ENCODE measurements at regions not wholly inside any gene's neighbourhood (a gene's known extent, or its start where the extent isn't known, plus 50 kb on each side); places are given as distances from the start of the nearest gene placed in this dataset.
"Not testable (repeated sequence)": the region's sequence is repeated elsewhere in the genome, so short reads cannot be mapped to it uniquely, and the experiment has no call there.

GRCh38 chr20:20793591-20793990 is 81.1 kb upstream of the RALGAPA2 start:
- no peak overlapping the region for H3K27ac ChIP-seq (ENCODE audit: low read depth, low read length)
- no peak overlapping the region for H3K4me3 ChIP-seq (ENCODE audit: low read length)
- no peaks in the 10 kb centered on the region for H3K36me3 ChIP-seq (ENCODE audit: insufficient read depth, low read length)
- H3K27me3 ChIP-seq (ENCODE audit: insufficient read depth, low read length): no peaks in the 10 kb centered on the region
- no peaks in the 10 kb centered on the region for H3K4me1 ChIP-seq (ENCODE audit: insufficient read depth, low read length)
- 51% methylated on average over 2 of the region's 2 CpGs for WGBS
- no peak overlapping the region for H3K9ac ChIP-seq (ENCODE audit: low read depth, low read length)
- H3K9me3 ChIP-seq (ENCODE audit: insufficient read depth, low read depth, low read length): no peaks in the 10 kb centered on the region

- no peak overlapping the region for H3K27ac ChIP-seq (ENCODE audit: low read depth, low read length)
- H3K36me3 ChIP-seq (ENCODE audit: insufficient read depth, low read length): no peaks in the 10 kb centered on the region
- H3K9me3 ChIP-seq (ENCODE audit: insufficient read depth, low read depth, low read length): no peaks in the 10 kb centered on the region
- H3K4me1 ChIP-seq (ENCODE audit: insufficient read depth, low read length): no peaks in the 10 kb centered on the region
- 92% methylated on average over 14 of the region's 14 CpGs for WGBS
- no peaks in the 10 kb centered on the region for H3K27me3 ChIP-seq (ENCODE audit: insufficient read depth, low read length)
- no peak overlapping the region for H3K4me3 ChIP-seq (ENCODE audit: low read length)
- no peak overlapping the region for H3K9ac ChIP-seq (ENCODE audit: low read depth, low read length)
These were observed 79.5 kb upstream of the RALGAPA2 start for GRCh38 chr20:20791664-20792568.

- Histone ChIP-seq H3K27me3 (ENCODE audit: insufficient read depth, low read length) (no peaks in the 10 kb centered on the region), H3K9me3 (ENCODE audit: insufficient read depth, low read depth, low read length) (no peaks in the 10 kb centered on the region), H3K9ac (ENCODE audit: low read depth, low read length) (no peak overlapping the region), H3K4me1 (ENCODE audit: insufficient read depth, low read length) (no peaks in the 10 kb centered on the region), H3K36me3 (ENCODE audit: insufficient read depth, low read length) (no peaks in the 10 kb centered on the region), H3K4me3 (ENCODE audit: low read length) (no peak overlapping the region), H3K27ac (ENCODE audit: low read depth, low read length) (no peak overlapping the region)
- WGBS: 81% methylated on average over 2 of the region's 4 CpGs
These were observed 75.9 kb upstream of the RALGAPA2 start for GRCh38 chr20:20788308-20788707.

- Histone ChIP-seq H3K27ac (ENCODE audit: low read depth, low read length) (no peak overlapping the region), H3K9ac (ENCODE audit: low read depth, low read length) (no peak overlapping the region), H3K4me3 (ENCODE audit: low read length) (no peak overlapping the region), H3K4me1 (ENCODE audit: insufficient read depth, low read length) (no peaks in the 10 kb centered on the region), H3K36me3 (ENCODE audit: insufficient read depth, low read length) (no peaks in the 10 kb centered on the region), H3K27me3 (ENCODE audit: insufficient read depth, low read length) (no peaks in the 10 kb centered on the region), H3K9me3 (ENCODE audit: insufficient read depth, low read depth, low read length) (no peaks in the 10 kb centered on the region)
- 97% methylated on average over 2 of the region's 2 CpGs for WGBS
These were observed 74.0 kb upstream of the RALGAPA2 start for GRCh38 chr20:20786428-20786827.

- Histone ChIP-seq H3K27me3 (ENCODE audit: insufficient read depth, low read length) (no peaks in the 10 kb centered on the region), H3K4me1 (ENCODE audit: insufficient read depth, low read length) (no peaks in the 10 kb centered on the region), H3K27ac (ENCODE audit: low read depth, low read length) (no peak overlapping the region), H3K4me3 (ENCODE audit: low read length) (no peak overlapping the region), H3K9me3 (ENCODE audit: insufficient read depth, low read depth, low read length) (no peaks in the 10 kb centered on the region), H3K9ac (ENCODE audit: low read depth, low read length) (no peak overlapping the region), H3K36me3 (ENCODE audit: insufficient read depth, low read length) (no peaks in the 10 kb centered on the region)
- 94% methylated on average over 1 of the region's 2 CpGs for WGBS
These were observed 72.8 kb upstream of the RALGAPA2 start for GRCh38 chr20:20785226-20785625.

- not testable (repeated sequence) for H3K4me1 ChIP-seq (ENCODE audit: insufficient read depth, low read length); H3K4me3 ChIP-seq (ENCODE audit: low read length); H3K9me3 ChIP-seq (ENCODE audit: insufficient read depth, low read depth, low read length); H3K9ac ChIP-seq (ENCODE audit: low read depth, low read length); H3K36me3 ChIP-seq (ENCODE audit: insufficient read depth, low read length); H3K27ac ChIP-seq (ENCODE audit: low read depth, low read length); H3K27me3 ChIP-seq (ENCODE audit: insufficient read depth, low read length)
- 100% methylated on average over 3 of the region's 4 CpGs for WGBS
These were observed 72.0 kb upstream of the RALGAPA2 start for GRCh38 chr20:20784450-20784849.

- Histone ChIP-seq H3K4me1 (ENCODE audit: insufficient read depth, low read length) (no peaks in the 10 kb centered on the region), H3K9ac (ENCODE audit: low read depth, low read length) (no peak overlapping the region), H3K9me3 (ENCODE audit: insufficient read depth, low read depth, low read length) (no peaks in the 10 kb centered on the region), H3K4me3 (ENCODE audit: low read length) (no peak overlapping the region), H3K27ac (ENCODE audit: low read depth, low read length) (no peak overlapping the region), H3K27me3 (ENCODE audit: insufficient read depth, low read length) (no peaks in the 10 kb centered on the region), H3K36me3 (ENCODE audit: insufficient read depth, low read length) (no peaks in the 10 kb centered on the region)
- WGBS: 87% methylated on average over 6 of the region's 6 CpGs
These were observed 71.0 kb upstream of the RALGAPA2 start for GRCh38 chr20:20783450-20783849.

GRCh38 chr20:20782755-20783154 is 70.3 kb upstream of the RALGAPA2 start:
- Histone ChIP-seq H3K9me3 (ENCODE audit: insufficient read depth, low read depth, low read length) (no peaks in the 10 kb centered on the region), H3K27ac (ENCODE audit: low read depth, low read length) (no peak overlapping the region), H3K36me3 (ENCODE audit: insufficient read depth, low read length) (no peaks in the 10 kb centered on the region), H3K4me1 (ENCODE audit: insufficient read depth, low read length) (no peaks in the 10 kb centered on the region), H3K9ac (ENCODE audit: low read depth, low read length) (no peak overlapping the region), H3K4me3 (ENCODE audit: low read length) (no peak overlapping the region), H3K27me3 (ENCODE audit: insufficient read depth, low read length) (no peaks in the 10 kb centered on the region)
- WGBS: 88% methylated on average over 1 of the region's 1 CpG

- H3K9me3 ChIP-seq (ENCODE audit: insufficient read depth, low read depth, low read length): no peaks in the 10 kb centered on the region
- H3K27ac ChIP-seq (ENCODE audit: low read depth, low read length): no peak overlapping the region
- H3K27me3 ChIP-seq (ENCODE audit: insufficient read depth, low read length): no peaks in the 10 kb centered on the region
- no peak overlapping the region for H3K4me3 ChIP-seq (ENCODE audit: low read length)
- H3K4me1 ChIP-seq (ENCODE audit: insufficient read depth, low read length): no peaks in the 10 kb centered on the region
- H3K36me3 ChIP-seq (ENCODE audit: insufficient read depth, low read length): no peaks in the 10 kb centered on the region
- no peak overlapping the region for H3K9ac ChIP-seq (ENCODE audit: low read depth, low read length)
- 91% methylated on average over 8 of the region's 8 CpGs for WGBS
These were observed 69.8 kb upstream of the RALGAPA2 start for GRCh38 chr20:20782231-20782630.

GRCh38 chr20:20781029-20781428 is 68.6 kb upstream of the RALGAPA2 start:
- H3K9ac ChIP-seq (ENCODE audit: low read depth, low read length): no peak overlapping the region
- no peaks in the 10 kb centered on the region for H3K27me3 ChIP-seq (ENCODE audit: insufficient read depth, low read length)
- H3K9me3 ChIP-seq (ENCODE audit: insufficient read depth, low read depth, low read length): peaks cover 1% of the 10 kb centered on the region; the same call in 1 of the 2 replicates
- H3K36me3 ChIP-seq (ENCODE audit: insufficient read depth, low read length): no peaks in the 10 kb centered on the region
- no peak overlapping the region for H3K27ac ChIP-seq (ENCODE audit: low read depth, low read length)
- H3K4me3 ChIP-seq (ENCODE audit: low read length): no peak overlapping the region
- 96% methylated on average over 5 of the region's 5 CpGs for WGBS
- no peaks in the 10 kb centered on the region for H3K4me1 ChIP-seq (ENCODE audit: insufficient read depth, low read length)

GRCh38 chr20:20780127-20780824 is 67.8 kb upstream of the RALGAPA2 start:
- H3K9me3 ChIP-seq (ENCODE audit: insufficient read depth, low read depth, low read length): peaks cover 3% of the 10 kb centered on the region; the same call in 1 of the 2 replicates
- H3K4me1 ChIP-seq (ENCODE audit: insufficient read depth, low read length): no peaks in the 10 kb centered on the region
- no peaks in the 10 kb centered on the region for H3K36me3 ChIP-seq (ENCODE audit: insufficient read depth, low read length)
- no peak overlapping the region for H3K4me3 ChIP-seq (ENCODE audit: low read length)
- no peaks in the 10 kb centered on the region for H3K27me3 ChIP-seq (ENCODE audit: insufficient read depth, low read length)
- H3K27ac ChIP-seq (ENCODE audit: low read depth, low read length): no peak overlapping the region
- WGBS: 87% methylated on average over 7 of the region's 7 CpGs
- no peak overlapping the region for H3K9ac ChIP-seq (ENCODE audit: low read depth, low read length)
